ENCODE measurements at regions not wholly inside any gene's neighbourhood (a gene's known extent, or its start where the extent isn't known, plus 50 kb on each side); places are given as distances from the start of the nearest gene placed in this dataset.

DNA sequence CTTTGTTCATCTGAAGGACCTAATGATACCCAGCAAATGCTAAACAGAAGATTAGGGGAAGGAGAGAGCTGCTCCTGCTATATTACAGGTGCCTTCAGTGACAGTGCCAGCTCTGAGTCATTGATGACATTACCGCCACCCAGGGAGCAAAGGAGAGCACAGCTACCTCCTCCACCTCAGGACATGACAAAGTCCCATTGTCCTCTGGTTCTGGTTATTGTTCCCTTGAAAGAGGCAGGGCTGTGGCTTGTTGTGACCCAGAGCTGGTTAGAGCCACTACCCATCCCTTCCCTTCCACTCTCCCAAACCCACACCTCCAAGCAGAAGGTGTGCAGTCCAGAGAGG, 363.5 kb upstream of the DUSP10 start:
- no peaks in the 10 kb centered on the region for H3K9me3 ChIP-seq (ENCODE audit: low read length)
- H3K79me2 ChIP-seq (replicated peaks; ENCODE audit: insufficient read depth, low read length) = no peaks in the 10 kb centered on the region
- H3K9me2 ChIP-seq (ENCODE audit: insufficient read depth, low read length) = no peaks in the 10 kb centered on the region
- no peak overlapping the region for H3K4me2 ChIP-seq (ENCODE audit: low read length)
- H3K36me3 ChIP-seq (ENCODE audit: insufficient read depth, low read length) = no peaks in the 10 kb centered on the region
- peak overlapping the region; percentile 3 for H2AFZ ChIP-seq (ENCODE audit: low read depth, low read length)
- no peaks in the 10 kb centered on the region for H3F3A ChIP-seq (ENCODE audit: insufficient read depth, low read length, poor library complexity, severe bottlenecking)
- TF ChIP-seq POLR2AphosphoS5 (IDR thresholded peaks at IDR 0.05) (no peak), EP300 (conservative IDR thresholded peaks at IDR 0.05; ENCODE audit: poor library complexity, severe bottlenecking) (no peak), TAF1 (IDR thresholded peaks at IDR 0.05; ENCODE audit: low read depth) (no peak), EZH2 (IDR thresholded peaks at IDR 0.05; ENCODE audit: borderline replicate concordance, insufficient read depth, low read length, poor library complexity, severe bottlenecking) (no peak), RAD21 (conservative IDR thresholded peaks at IDR 0.05) (no peak), MXI1 (conservative IDR thresholded peaks at IDR 0.05; ENCODE audit: poor library complexity, severe bottlenecking) (no peak), SMC3 (conservative IDR thresholded peaks at IDR 0.05; ENCODE audit: poor library complexity) (no peak)
- TF ChIP-seq, protein P1, sequence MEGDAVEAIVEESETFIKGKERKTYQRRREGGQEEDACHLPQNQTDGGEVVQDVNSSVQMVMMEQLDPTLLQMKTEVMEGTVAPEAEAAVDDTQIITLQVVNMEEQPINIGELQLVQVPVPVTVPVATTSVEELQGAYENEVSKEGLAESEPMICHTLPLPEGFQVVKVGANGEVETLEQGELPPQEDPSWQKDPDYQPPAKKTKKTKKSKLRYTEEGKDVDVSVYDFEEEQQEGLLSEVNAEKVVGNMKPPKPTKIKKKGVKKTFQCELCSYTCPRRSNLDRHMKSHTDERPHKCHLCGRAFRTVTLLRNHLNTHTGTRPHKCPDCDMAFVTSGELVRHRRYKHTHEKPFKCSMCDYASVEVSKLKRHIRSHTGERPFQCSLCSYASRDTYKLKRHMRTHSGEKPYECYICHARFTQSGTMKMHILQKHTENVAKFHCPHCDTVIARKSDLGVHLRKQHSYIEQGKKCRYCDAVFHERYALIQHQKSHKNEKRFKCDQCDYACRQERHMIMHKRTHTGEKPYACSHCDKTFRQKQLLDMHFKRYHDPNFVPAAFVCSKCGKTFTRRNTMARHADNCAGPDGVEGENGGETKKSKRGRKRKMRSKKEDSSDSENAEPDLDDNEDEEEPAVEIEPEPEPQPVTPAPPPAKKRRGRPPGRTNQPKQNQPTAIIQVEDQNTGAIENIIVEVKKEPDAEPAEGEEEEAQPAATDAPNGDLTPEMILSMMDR (IDR thresholded peaks at IDR 0.05; ENCODE audit: poor library complexity, severe bottlenecking) = no peak
- TF ChIP-seq, protein P2, sequence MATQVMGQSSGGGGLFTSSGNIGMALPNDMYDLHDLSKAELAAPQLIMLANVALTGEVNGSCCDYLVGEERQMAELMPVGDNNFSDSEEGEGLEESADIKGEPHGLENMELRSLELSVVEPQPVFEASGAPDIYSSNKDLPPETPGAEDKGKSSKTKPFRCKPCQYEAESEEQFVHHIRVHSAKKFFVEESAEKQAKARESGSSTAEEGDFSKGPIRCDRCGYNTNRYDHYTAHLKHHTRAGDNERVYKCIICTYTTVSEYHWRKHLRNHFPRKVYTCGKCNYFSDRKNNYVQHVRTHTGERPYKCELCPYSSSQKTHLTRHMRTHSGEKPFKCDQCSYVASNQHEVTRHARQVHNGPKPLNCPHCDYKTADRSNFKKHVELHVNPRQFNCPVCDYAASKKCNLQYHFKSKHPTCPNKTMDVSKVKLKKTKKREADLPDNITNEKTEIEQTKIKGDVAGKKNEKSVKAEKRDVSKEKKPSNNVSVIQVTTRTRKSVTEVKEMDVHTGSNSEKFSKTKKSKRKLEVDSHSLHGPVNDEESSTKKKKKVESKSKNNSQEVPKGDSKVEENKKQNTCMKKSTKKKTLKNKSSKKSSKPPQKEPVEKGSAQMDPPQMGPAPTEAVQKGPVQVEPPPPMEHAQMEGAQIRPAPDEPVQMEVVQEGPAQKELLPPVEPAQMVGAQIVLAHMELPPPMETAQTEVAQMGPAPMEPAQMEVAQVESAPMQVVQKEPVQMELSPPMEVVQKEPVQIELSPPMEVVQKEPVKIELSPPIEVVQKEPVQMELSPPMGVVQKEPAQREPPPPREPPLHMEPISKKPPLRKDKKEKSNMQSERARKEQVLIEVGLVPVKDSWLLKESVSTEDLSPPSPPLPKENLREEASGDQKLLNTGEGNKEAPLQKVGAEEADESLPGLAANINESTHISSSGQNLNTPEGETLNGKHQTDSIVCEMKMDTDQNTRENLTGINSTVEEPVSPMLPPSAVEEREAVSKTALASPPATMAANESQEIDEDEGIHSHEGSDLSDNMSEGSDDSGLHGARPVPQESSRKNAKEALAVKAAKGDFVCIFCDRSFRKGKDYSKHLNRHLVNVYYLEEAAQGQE (IDR thresholded peaks at IDR 0.05; ENCODE audit: borderline replicate concordance) = no peak
- no peak overlapping the region for H3K27ac ChIP-seq (ENCODE audit: low read length)
- H3K9ac ChIP-seq (ENCODE audit: low read length) = no peak overlapping the region
- no peaks in the 10 kb centered on the region for H3K27me3 ChIP-seq (ENCODE audit: insufficient read depth, low read depth, low read length)
- H4K20me1 ChIP-seq (ENCODE audit: insufficient read depth) = no peaks in the 10 kb centered on the region
- H3K4me3 ChIP-seq (ENCODE audit: low read length) = no peak overlapping the region

DNA sequence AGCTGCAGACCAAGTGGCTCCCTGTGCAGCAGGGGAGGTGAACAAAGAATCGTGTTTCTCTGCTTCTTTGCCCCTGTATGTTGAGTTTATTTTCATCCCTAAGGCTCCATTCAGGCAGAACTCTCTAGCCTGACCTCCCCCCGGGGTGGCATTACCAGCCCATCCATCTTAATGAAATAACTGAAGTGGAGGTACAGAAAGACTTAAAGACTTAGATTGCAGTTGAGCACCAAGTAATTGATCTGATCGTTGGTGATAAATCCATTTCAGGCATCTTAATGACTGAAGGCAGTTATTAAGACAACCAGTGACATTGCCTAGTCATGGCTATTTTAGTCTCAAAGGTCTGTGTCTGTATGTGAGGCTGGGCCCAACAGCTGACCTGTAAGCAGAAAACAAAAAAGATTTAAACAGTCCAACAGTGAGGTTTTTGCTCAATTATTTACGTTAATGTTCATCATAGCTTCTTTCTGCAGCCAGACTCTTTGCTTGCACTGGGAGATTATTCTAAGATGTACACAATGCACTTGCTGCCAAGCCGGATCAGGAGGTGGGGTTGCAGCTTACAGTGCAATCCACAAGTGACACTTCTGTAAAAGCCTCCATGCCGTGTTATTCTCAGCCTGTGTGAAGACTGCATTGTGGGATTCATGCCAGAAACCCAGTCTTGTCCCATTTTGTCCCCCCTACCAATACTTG, 363.0 kb upstream of the DUSP10 start:
- Histone ChIP-seq H3K27me3 (ENCODE audit: insufficient read depth, low read depth, low read length) (no peaks in the 10 kb centered on the region), H3F3A (ENCODE audit: insufficient read depth, low read length, poor library complexity, severe bottlenecking) (no peaks in the 10 kb centered on the region), H3K36me3 (ENCODE audit: insufficient read depth, low read length) (no peaks in the 10 kb centered on the region), H4K20me1 (ENCODE audit: insufficient read depth) (no peaks in the 10 kb centered on the region), H3K27ac (ENCODE audit: low read length) (no peak overlapping the region), H3K4me2 (ENCODE audit: low read length) (no peak overlapping the region), H3K4me3 (ENCODE audit: low read length) (no peak overlapping the region), H3K9ac (ENCODE audit: low read length) (no peak overlapping the region), H2AFZ (ENCODE audit: low read depth, low read length) (peak overlapping the region; percentile 3), H3K9me2 (ENCODE audit: insufficient read depth, low read length) (no peaks in the 10 kb centered on the region), H3K9me3 (ENCODE audit: low read length) (no peaks in the 10 kb centered on the region), H3K79me2 (replicated peaks; ENCODE audit: insufficient read depth, low read length) (no peaks in the 10 kb centered on the region)
- TF ChIP-seq EZH2 (IDR thresholded peaks at IDR 0.05; ENCODE audit: borderline replicate concordance, insufficient read depth, low read length, poor library complexity, severe bottlenecking) (no peak), TAF1 (IDR thresholded peaks at IDR 0.05; ENCODE audit: low read depth) (no peak), EP300 (conservative IDR thresholded peaks at IDR 0.05; ENCODE audit: poor library complexity, severe bottlenecking) (no peak), RAD21 (conservative IDR thresholded peaks at IDR 0.05) (no peak), MXI1 (conservative IDR thresholded peaks at IDR 0.05; ENCODE audit: poor library complexity, severe bottlenecking) (no peak), SMC3 (conservative IDR thresholded peaks at IDR 0.05; ENCODE audit: poor library complexity) (no peak), POLR2AphosphoS5 (IDR thresholded peaks at IDR 0.05) (no peak)
- TF ChIP-seq, protein P2 (IDR thresholded peaks at IDR 0.05; ENCODE audit: borderline replicate concordance) = no peak
- TF ChIP-seq, protein P1 (IDR thresholded peaks at IDR 0.05; ENCODE audit: poor library complexity, severe bottlenecking) = no peak

Data from neural cell (in vitro differentiated cells).